Fibroblast of lung (primary cell): ENCODE measurements at regions not wholly inside any gene's neighbourhood (a gene's known extent, or its start where the extent isn't known, plus 50 kb on each side); places are given as distances from the start of the nearest gene placed in this dataset.

ENCODE experiments used
- EZH2 ChIP-seq: IDR thresholded peaks from 2 replicates; pipeline ENCODE4 v1.5.1; 2012; ENCODE audit warnings: low read length, control low read depth, mild to moderate bottlenecking; ENCODE audit errors: missing control alignments
- TF ChIP-seq, protein P1 (sequence below), 2 donors: IDR thresholded peaks in 1 of 2; conservative IDR thresholded peaks in 1 of 2; 1 replicate in 1 of 2; 2 replicates in 1 of 2; pipeline ENCODE4 v1.5.1; 2011 to 2012; ENCODE audit warnings: low read length in 2 of 2, control low read depth in 1 of 2, inconsistent platforms in 1 of 2, low read depth in 1 of 2, mild to moderate bottlenecking in 1 of 2

DNA sequence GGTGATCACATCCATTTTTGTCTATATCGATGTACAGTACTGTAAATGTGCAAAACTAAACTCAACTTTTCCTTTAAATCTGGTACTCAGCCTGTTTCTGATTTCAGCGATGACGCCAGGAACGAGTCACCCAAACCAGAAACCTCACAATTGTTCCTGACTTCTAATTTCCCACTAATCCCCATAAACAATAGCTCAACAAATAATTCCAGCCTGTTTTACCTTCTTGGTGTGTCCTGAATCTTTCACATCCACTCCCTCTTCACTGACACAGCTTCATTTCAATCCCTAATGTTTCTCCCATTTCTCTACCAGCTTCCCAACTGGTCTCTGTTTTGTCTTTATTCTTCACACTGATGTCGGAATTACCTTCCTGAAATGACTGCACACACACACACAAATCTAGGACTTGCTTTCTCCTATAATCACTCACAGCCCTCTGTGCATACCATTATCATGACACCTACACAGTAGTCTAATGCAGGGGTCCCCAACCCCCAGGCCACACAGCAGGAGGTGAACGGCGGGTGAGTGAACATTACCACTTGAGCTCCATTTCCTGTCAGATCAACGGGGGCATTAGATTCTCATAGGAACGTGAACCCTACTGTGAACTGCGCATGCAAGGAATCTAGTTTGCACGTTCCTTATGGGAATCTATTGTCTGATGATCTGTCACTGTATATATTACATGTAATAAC is 97.8 kb upstream of the SLC30A5 start:
- TF ChIP-seq, protein P1, sequence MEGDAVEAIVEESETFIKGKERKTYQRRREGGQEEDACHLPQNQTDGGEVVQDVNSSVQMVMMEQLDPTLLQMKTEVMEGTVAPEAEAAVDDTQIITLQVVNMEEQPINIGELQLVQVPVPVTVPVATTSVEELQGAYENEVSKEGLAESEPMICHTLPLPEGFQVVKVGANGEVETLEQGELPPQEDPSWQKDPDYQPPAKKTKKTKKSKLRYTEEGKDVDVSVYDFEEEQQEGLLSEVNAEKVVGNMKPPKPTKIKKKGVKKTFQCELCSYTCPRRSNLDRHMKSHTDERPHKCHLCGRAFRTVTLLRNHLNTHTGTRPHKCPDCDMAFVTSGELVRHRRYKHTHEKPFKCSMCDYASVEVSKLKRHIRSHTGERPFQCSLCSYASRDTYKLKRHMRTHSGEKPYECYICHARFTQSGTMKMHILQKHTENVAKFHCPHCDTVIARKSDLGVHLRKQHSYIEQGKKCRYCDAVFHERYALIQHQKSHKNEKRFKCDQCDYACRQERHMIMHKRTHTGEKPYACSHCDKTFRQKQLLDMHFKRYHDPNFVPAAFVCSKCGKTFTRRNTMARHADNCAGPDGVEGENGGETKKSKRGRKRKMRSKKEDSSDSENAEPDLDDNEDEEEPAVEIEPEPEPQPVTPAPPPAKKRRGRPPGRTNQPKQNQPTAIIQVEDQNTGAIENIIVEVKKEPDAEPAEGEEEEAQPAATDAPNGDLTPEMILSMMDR (conservative IDR thresholded peaks at IDR 0.05 in 1 of 2, IDR thresholded peaks at IDR 0.05 in 1 of 2; ENCODE audit: low read depth in 1 of 2, low read length in 2 of 2): no peak
- TF ChIP-seq EZH2: no peak
